Germinal center (tissue), 1 donor: ENCODE measurements at regions not wholly inside any gene's neighbourhood (a gene's known extent, or its start where the extent isn't known, plus 50 kb on each side); places are given as distances from the start of the nearest gene placed in this dataset.

Source experiments
- DNase-seq: peaks from one replicate; pipeline ENCODE4 v3.0.0; 2012; ENCODE audit warnings: mixed read lengths, low spot score

DNA sequence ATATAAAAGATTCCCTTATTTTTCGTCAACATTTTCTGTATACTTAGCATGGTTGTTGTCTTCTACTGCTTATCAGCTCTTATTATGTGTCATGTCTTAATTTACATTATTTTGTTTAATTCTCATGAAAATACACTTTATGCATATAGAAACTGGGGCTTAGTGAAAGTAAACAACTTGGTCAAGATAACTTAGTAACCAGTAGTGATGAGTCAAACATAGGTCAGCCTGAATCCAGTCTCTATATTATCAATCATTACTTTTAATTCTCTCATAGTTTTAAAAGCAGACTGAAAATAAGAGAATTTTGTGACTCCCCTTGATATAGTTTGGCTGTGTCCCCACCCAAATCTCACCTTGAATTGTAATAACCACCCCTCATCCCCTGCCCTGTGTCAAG lies 119.6 kb upstream of the TPK1 start:
- DNase-seq, result no peak

DNA sequence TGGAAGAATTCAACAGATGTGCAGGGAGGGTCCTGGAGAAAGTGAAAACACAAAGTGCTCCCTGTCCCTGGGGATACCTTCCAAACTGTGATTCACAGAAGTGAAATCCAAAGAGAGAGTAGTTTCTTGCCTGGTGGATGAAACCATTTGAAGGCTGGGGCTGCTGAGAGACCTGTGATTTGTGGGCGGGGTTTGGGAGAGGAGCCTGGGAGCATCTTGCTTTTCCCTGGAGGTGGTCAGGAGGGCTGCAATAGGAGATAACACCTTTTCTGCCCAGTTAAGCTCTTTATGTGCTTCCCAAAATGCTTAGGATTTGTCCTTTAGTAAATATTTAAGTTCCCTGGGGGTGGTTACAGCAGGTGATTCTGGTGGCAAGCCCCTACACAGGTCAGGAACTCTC lies 105.3 kb upstream of the TPK1 start:
- DNase-seq, result no peak

DNA sequence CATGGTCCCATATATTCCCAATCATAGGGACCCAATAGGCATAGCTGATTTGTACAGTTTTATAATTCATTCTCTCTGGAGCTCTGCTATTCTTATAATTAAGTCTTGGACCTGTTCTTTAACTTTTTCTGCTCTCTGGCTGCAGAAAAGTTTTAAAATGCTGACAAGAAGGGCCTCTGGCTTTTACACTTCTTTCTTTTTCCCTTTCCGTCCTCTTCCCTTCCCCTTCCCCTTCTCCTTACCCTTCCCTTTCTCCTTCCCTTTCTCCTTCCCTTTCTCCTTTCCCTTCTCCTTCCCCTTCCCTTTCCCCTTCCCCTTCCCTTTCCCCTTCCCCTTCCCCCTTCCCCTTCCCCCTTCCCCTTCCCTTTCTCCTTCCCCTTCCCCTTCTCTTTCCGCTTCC lies 101.3 kb upstream of the TPK1 start:
- DNase-seq, result no peak

DNA sequence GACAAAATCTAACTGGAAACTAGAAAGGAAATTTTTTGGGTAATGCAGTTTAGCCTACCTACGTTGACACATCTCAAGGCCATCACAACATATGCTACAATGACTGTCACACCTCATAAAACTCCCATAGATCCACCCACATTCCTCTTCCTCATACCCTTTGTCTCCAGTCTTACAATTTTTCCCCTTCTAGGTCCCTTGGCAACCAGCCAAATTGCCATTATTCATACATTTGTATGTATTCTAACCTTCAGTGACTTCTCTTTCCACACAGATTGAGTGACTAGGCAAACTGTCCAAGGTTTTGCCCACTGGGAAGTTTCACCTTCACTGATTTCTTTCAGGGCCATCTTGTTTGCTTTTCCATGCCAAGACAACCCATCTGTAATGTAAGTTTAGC lies 100.5 kb upstream of the TPK1 start:
- no peak for DNase-seq

DNA sequence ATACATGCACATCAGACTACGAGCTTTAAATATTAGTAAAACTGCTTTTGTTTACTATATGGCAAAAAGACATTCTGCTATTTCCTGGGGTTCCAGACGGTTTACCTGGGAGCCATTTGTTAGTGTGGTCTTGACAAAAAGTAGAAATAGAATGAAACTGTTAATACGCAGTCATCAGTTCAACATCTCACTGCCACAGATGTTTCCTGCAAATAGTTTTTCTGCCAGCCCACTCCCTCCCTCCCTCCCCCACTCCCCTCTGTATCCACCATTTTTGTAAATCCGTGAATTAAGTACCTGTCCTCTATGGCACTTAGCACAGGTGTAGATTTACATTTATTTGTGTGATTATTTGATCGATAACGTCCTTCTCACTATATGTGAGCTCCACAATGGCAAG lies 74.6 kb upstream of the TPK1 start:
- DNase-seq, result no peak

DNA sequence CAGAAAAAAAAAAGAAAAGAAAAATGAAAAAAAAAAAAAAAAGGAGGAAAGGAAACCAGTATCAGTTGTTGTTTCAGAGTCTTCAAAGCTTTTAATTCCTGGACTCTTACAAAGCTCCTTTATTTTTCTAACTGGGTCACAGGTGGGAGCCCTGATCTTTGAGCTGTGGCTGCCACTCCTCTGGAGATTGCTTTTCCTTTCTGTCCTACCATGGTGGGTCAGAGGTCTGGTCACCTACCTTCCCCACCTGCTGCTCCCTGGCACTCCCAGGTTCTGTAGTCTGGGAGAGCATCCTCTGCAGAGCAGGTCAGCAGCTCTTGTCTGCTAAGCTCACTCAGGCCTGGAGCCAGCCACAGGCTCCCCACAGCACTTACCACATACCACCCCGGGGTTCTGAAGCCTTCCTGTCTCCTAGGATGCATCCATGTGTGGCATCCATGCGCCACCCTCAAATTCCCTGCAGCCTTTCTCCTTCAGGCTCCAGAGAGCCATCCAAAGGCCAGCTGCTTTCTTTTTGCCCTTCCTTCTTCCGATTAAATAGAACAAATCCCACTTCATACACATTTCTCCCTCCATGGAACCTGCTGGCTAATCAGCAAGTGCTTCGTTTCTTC lies 73.2 kb upstream of the TPK1 start:
- no peak for DNase-seq

DNA sequence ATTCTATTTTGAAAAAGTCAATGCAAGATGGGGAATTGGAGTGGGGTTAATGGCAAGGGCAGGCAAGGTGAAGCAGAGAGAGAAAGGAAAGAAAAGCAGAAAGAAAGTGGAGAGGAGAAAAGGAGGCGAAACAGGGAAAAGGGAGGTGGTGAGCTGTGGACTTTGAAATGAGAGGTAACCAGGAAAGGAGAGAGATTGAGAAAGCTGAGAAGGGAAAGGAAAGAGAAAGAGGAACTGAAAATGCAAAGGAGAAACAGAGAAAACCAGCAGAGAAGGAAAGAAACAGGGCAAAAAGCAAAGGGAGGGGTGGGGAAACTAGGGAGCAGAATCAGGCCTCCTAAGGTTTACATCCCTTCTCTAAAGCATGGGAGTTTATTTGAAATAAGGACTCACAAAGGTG lies 72.5 kb upstream of the TPK1 start:
- DNase-seq, result no peak

DNA sequence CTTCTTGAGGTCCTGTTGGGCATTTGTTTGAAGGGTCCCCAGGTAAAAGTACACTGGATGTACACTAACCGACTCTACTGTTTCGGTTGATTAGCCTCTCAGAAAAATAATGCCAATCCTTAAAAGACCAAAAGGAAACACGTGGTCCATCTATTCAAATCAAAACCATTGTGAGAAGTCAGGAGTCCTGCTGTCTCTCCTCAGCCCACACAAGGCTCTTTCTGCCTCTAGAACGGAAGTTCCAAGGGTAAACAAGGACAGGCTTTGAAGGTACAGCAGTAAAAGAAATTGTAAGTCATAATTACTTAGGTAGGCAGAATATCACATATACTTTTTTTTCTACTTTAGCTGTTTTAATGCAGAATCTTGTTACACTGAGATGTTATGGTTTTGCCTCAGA lies 71.7 kb upstream of the TPK1 start:
- no peak for DNase-seq

DNA sequence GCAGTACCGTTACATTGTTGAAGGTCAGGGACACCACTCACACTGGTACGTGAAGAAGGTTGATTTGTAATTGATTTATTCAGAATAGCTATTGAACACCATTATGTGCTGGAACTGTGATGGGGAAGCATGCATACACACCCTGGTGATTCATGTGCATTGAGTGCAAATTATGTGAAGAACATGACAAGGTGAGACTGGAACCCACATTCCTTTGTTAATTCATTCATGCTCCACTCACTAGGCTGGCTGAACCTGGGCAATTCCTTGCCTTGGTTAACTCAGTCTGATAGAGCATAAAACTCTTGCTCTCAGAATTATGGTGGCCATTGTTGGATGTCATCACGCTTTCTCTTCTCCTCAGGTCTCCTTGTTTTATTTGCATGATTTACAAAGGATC lies 67.3 kb upstream of the TPK1 start:
- no peak for DNase-seq

DNA sequence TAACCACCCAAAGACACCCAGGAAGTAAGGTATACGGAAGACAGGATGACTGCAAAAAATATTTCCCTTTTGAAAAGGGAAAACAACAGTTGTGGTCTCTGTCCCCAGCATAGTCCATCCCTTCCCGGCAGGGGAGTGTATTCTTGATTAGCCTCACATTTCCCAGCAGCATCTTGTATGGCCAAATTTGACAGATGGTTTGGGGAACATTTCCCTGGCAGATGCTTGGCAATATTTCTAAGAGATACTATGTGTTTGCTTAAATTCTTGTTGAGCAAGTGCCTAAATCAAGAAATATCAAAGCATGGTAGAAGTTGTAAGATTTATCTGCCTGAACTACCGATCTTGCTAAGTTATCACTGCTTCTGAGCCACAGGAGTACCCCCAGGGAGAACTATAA lies 56.9 kb upstream of the TPK1 start:
- no peak for DNase-seq
